Hepatocyte (in vitro differentiated cells): ENCODE measurements at regions not wholly inside any gene's neighbourhood (a gene's known extent, or its start where the extent isn't known, plus 50 kb on each side); places are given as distances from the start of the nearest gene placed in this dataset.

ENCODE experiments used
- EZH2 ChIP-seq: fragments of 200-600 bp; sonication (generic); IDR thresholded peaks from 2 replicates; pipeline ENCODE4 v1.6.1; 2016; ENCODE audit warnings: antibody characterized with exemption, mild to moderate bottlenecking, borderline replicate concordance
- EZH2phosphoT487 ChIP-seq: fragments of 200-600 bp; sonication (generic); IDR thresholded peaks from one replicate; pipeline ENCODE4 v1.6.1; 2018; ENCODE audit warnings: antibody characterized with exemption, mild to moderate bottlenecking, low read depth, moderate library complexity; ENCODE audit not compliant: unreplicated experiment, severe bottlenecking
- TF ChIP-seq, protein P1 (sequence below): fragments of 200-600 bp; sonication (generic); IDR thresholded peaks from 2 replicates; pipeline ENCODE4 v1.5.1; 2016; ENCODE audit warnings: antibody characterized with exemption, mild to moderate bottlenecking; ENCODE audit not compliant: poor library complexity

DNA sequence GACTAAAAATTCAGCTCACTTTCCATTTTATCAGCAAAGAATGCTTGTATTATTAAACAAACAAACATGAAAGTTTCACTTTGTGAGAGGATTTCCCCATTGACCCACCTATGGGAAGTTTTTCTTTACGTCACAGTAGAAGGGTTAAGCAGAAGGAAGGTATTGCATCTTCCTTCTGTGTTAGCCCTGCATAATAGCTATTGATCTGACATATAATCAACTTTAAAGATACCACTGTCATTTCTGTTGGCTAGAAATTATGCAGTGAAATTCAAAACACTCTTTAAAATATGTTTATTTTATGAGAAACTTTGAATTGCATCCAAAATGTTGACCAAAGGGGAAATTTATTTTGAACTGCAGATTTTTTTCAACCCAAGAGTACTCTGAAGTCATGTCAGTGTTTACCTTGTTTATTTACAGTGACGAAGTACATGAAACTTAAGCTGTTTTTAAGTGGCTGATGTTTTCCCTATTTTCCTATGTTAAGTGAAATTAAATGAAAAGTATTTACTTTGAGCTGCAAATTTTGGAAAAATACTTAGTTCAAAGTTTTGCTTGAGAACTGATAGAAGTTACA lies 566.4 kb downstream of the ZEB2 start:
- TF ChIP-seq, protein P1, sequence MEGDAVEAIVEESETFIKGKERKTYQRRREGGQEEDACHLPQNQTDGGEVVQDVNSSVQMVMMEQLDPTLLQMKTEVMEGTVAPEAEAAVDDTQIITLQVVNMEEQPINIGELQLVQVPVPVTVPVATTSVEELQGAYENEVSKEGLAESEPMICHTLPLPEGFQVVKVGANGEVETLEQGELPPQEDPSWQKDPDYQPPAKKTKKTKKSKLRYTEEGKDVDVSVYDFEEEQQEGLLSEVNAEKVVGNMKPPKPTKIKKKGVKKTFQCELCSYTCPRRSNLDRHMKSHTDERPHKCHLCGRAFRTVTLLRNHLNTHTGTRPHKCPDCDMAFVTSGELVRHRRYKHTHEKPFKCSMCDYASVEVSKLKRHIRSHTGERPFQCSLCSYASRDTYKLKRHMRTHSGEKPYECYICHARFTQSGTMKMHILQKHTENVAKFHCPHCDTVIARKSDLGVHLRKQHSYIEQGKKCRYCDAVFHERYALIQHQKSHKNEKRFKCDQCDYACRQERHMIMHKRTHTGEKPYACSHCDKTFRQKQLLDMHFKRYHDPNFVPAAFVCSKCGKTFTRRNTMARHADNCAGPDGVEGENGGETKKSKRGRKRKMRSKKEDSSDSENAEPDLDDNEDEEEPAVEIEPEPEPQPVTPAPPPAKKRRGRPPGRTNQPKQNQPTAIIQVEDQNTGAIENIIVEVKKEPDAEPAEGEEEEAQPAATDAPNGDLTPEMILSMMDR, result no peak
- no peak for TF ChIP-seq EZH2
- no peak for TF ChIP-seq EZH2phosphoT487
